Coronary artery (tissue), 2 donors: ENCODE measurements at regions not wholly inside any gene's neighbourhood (a gene's known extent, or its start where the extent isn't known, plus 50 kb on each side); places are given as distances from the start of the nearest gene placed in this dataset.

Experiments used
- DNase-seq: peaks from one replicate; pipeline ENCODE4 v3.0.0-alpha.2; 2017; ENCODE audit warnings: low spot score
- H3K27ac ChIP-seq, 2 donors: fragments of 200-600 bp; sonication (generic); one replicate each; pipeline ENCODE4 v1.5.1; 2016 to 2019
- H3K4me3 ChIP-seq: fragments of 200-600 bp; sonication (generic); 2 replicates; pipeline ENCODE4 v1.5.1; 2016; ENCODE audit warnings: mild to moderate bottlenecking, moderate library complexity
- TF ChIP-seq, protein P1 (sequence below): fragments of 200-600 bp; sonication (generic); IDR thresholded peaks from one replicate; pipeline ENCODE4 v1.5.1; 2019; ENCODE audit warnings: antibody characterized with exemption

GRCh38 chr1:201603613-201604232 lies 64.8 kb downstream of the NAV1 start:
- no peak overlapping the region for H3K27ac ChIP-seq
- H3K4me3 ChIP-seq = no peak overlapping the region
- TF ChIP-seq, protein P1, sequence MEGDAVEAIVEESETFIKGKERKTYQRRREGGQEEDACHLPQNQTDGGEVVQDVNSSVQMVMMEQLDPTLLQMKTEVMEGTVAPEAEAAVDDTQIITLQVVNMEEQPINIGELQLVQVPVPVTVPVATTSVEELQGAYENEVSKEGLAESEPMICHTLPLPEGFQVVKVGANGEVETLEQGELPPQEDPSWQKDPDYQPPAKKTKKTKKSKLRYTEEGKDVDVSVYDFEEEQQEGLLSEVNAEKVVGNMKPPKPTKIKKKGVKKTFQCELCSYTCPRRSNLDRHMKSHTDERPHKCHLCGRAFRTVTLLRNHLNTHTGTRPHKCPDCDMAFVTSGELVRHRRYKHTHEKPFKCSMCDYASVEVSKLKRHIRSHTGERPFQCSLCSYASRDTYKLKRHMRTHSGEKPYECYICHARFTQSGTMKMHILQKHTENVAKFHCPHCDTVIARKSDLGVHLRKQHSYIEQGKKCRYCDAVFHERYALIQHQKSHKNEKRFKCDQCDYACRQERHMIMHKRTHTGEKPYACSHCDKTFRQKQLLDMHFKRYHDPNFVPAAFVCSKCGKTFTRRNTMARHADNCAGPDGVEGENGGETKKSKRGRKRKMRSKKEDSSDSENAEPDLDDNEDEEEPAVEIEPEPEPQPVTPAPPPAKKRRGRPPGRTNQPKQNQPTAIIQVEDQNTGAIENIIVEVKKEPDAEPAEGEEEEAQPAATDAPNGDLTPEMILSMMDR = no peak
- DNase-seq = no peak

GRCh38 chr1:201605385-201606010 lies 66.6 kb downstream of the NAV1 start:
- no peak for DNase-seq
- Histone ChIP-seq H3K4me3 (no peak overlapping the region), H3K27ac (no peak overlapping the region)
- TF ChIP-seq, protein P1 = no peak

DNA sequence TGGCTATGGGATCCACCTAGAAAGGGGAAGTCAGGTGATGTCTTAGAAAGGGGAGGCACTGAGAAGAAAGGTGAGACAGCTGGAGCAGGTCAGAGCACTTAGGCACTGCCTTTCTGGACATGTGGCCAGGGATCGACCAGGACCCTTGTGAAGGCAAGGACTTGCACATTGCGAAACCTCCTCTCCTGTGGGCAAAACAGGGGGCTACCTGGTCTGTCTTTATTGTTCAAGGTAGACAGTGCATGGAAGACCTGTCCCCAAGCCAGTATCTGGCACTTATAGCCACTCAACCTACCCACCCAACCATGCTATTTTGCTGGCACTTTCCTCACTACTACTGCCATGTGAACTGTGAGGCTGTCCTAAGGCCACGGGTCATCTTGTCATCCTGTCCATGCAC lies 67.2 kb downstream of the NAV1 start:
- H3K4me3 ChIP-seq = no peak overlapping the region
- DNase-seq = no peak
- H3K27ac ChIP-seq = no peak overlapping the region
- TF ChIP-seq, protein P1 = no peak

- DNase-seq = no peak
- no peak overlapping the region for H3K27ac ChIP-seq
- no peak overlapping the region for H3K4me3 ChIP-seq
- TF ChIP-seq, protein P1 = no peak
Measured at GRCh38 chr1:201606623-201607022, 67.7 kb downstream of the NAV1 start.

DNA sequence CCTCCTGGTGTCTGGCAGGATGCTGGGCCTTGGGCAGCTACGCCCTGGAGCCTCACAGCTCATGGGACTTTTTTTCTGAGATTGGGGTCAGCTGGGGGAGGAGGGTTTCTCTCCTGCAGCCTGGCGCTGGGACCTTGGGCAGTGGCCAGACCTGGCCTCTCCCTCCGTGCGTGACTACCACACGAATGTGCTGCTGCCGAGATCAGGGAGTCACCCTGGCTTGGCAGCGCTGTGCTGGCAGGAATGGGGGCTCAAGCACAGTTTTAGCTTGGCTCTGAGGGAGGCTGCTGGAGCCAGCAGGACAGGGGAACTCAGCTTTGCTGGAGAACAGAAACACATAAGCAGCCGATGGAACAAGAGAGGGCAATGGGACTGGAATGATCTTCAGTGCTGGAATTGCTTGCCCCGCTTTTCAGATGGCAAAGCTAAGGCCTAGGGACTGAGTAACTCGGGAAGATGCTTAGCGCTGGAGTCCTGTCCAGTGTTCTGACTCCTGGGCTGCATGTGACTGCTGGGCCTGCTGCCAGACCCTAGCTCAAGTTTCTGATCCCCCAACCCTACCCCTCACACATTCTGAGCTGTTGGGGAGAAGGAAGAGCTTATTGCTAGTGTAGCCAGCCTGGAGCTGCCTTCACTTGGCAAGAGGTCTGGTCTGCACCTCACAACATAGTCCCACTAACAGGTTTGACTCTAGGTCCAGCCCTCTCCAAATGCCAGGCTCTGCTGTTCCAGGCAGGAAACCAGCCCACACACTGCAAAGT lies 69.9 kb downstream of the NAV1 start:
- TF ChIP-seq, protein P1 = no peak
- DNase-seq = no peak
- peak overlapping the region in 1 of 2 donors; percentile 11 for H3K27ac ChIP-seq
- H3K4me3 ChIP-seq = no peak overlapping the region

- Histone ChIP-seq H3K4me3 (no peak overlapping the region), H3K27ac (no peak overlapping the region)
- TF ChIP-seq, protein P1 = no peak
- no peak for DNase-seq
Measured at GRCh38 chr1:201609661-201610318, 70.9 kb downstream of the NAV1 start.
